ENCODE measurements at regions not wholly inside any gene's neighbourhood (a gene's known extent, or its start where the extent isn't known, plus 50 kb on each side); places are given as distances from the start of the nearest gene placed in this dataset.

DNA sequence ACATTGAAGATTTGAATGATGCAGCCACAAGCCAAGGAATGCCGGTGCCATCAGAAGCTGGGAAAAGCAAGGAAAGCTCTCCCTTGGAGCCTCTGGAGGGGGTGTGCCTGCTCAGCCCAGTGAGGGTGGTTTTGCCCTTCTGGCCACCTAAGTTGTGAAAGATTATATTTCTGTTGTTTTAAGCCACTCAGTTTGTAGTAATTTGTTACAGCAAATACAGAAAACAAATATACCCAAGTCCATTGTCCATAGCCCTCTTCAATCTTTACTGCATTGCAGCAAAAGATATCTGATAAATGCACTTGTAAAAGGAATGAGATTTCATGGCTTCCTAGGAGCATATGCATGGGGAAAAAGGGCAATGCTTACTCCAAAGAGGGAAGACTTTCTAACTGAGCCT is 447.9 kb downstream of the HAPSTR1 start:
- TF ChIP-seq MYC (IDR thresholded peaks at IDR 0.05; ENCODE audit: low read depth, low read length) (no peak), POLR2A (IDR thresholded peaks at IDR 0.05; ENCODE audit: extremely low read depth, insufficient read length) (no peak)
- TF ChIP-seq, protein P1, sequence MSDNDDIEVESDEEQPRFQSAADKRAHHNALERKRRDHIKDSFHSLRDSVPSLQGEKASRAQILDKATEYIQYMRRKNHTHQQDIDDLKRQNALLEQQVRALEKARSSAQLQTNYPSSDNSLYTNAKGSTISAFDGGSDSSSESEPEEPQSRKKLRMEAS (IDR thresholded peaks at IDR 0.05; ENCODE audit: low read depth, low read length): no peak
- TF ChIP-seq, protein P2, sequence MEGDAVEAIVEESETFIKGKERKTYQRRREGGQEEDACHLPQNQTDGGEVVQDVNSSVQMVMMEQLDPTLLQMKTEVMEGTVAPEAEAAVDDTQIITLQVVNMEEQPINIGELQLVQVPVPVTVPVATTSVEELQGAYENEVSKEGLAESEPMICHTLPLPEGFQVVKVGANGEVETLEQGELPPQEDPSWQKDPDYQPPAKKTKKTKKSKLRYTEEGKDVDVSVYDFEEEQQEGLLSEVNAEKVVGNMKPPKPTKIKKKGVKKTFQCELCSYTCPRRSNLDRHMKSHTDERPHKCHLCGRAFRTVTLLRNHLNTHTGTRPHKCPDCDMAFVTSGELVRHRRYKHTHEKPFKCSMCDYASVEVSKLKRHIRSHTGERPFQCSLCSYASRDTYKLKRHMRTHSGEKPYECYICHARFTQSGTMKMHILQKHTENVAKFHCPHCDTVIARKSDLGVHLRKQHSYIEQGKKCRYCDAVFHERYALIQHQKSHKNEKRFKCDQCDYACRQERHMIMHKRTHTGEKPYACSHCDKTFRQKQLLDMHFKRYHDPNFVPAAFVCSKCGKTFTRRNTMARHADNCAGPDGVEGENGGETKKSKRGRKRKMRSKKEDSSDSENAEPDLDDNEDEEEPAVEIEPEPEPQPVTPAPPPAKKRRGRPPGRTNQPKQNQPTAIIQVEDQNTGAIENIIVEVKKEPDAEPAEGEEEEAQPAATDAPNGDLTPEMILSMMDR (IDR thresholded peaks at IDR 0.05; ENCODE audit: low read depth, low read length): no peak
- no peak overlapping the region for H3K4me3 ChIP-seq (ENCODE audit: low read depth, low read length)
- DNase-seq (ENCODE audit: low read depth): no peak

DNA sequence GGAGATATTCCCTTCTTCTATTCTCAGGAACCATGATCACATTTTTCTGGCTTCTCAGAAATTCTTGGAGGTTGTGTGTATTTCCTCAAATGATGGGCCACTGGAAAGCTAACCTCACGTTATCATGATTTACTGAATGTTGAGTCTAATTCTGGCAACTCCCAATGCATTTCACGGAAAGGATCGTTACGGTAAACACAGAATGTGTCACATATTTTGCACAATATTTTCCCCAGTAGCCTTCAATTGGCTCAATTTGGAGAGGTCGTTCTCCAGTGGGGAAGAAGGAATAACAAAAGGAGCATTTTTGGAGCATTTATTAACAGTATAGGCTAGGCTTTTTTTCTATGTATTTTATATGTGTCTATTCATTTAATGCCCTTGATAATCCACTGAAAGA is 450.3 kb downstream of the HAPSTR1 start:
- TF ChIP-seq, protein P1 (IDR thresholded peaks at IDR 0.05; ENCODE audit: low read depth, low read length): no peak
- TF ChIP-seq MYC (IDR thresholded peaks at IDR 0.05; ENCODE audit: low read depth, low read length) (no peak), POLR2A (IDR thresholded peaks at IDR 0.05; ENCODE audit: extremely low read depth, insufficient read length) (no peak)
- TF ChIP-seq, protein P2 (IDR thresholded peaks at IDR 0.05; ENCODE audit: low read depth, low read length): no peak
- no peak for DNase-seq (ENCODE audit: low read depth)
- H3K4me3 ChIP-seq (ENCODE audit: low read depth, low read length): no peak overlapping the region

DNA sequence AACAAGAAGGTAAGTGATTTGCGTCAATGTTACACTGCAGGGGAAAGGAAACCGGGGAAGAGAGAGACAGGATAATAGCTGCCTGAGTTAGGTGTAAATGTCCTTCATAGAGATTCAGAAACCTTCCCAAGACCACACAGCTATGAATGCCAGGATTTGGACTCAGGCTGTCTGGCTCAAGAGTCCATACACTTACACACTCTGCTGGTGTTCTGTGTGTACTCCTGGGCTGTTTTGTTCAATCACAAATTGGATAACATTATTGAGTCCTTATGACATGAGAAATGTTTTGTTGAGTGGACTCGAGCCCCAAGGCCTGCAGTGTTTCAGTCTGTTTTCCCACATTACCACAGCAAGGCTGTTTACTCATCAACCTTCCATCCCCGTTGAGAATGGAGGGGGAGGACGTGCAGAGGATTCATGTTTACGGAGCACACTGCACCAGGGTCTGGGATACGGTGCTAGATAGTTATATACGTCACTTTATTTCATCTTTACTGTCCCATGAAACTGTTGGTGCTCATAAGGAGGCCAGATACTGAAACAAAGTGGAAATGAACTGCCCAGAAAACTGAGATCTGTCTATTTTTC is 450.8 kb downstream of the HAPSTR1 start:
- H3K4me3 ChIP-seq (ENCODE audit: low read depth, low read length): no peak overlapping the region
- DNase-seq (ENCODE audit: low read depth): no peak
- no peak for TF ChIP-seq POLR2A (IDR thresholded peaks at IDR 0.05; ENCODE audit: extremely low read depth, insufficient read length)
- TF ChIP-seq, protein P2 (IDR thresholded peaks at IDR 0.05; ENCODE audit: low read depth, low read length): no peak
- TF ChIP-seq, protein P1 (IDR thresholded peaks at IDR 0.05; ENCODE audit: low read depth, low read length): no peak
- TF ChIP-seq MYC (IDR thresholded peaks at IDR 0.05; ENCODE audit: low read depth, low read length): no peak

DNA sequence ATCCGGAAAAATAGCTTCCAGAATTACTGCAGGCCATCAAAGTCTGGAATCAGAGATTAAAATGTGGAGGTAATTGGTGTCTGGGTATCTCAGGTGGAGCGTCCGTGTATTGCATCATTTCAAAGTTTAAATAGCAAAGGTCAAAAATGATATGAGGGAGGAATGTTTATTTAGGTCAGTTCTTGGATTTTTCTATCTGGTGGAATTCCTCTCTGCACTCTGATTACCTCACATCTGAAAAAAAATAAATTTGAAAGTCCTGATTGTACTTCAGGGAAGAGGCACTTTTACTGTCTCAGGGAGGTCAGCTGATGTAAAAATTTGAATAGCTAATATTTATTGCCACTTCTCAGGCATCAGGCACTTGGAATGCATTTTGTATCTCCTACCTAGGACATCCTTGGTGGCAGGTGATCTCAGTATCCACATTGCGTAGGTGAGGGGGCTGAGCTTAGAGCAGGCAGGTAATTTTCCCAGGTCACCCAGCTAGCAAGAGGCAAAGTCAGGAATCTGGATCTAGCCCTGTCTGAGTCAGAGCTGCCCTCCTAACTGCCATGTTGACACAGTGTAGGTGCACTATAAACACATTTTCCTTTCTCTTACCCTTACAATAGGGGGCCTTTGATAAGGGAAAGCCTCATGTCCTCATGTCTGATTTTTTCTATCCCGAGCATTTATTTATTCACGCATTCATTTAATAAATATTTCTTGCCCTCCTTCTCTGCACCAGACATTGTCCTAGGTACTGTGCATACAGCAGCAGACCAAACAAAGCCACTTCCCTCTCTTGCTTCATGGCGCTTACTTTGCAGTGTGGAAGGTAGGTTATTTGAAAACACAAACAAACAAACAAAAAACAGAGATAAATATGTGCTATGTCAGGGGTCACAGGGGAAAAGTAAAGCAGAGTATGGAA is 454.3 kb downstream of the HAPSTR1 start:
- TF ChIP-seq POLR2A (IDR thresholded peaks at IDR 0.05; ENCODE audit: extremely low read depth, insufficient read length): no peak
- TF ChIP-seq, protein P2 (IDR thresholded peaks at IDR 0.05; ENCODE audit: low read depth, low read length): no peak
- no peak for TF ChIP-seq MYC (IDR thresholded peaks at IDR 0.05; ENCODE audit: low read depth, low read length)
- TF ChIP-seq, protein P1 (IDR thresholded peaks at IDR 0.05; ENCODE audit: low read depth, low read length): no peak
- no peak overlapping the region for H3K4me3 ChIP-seq (ENCODE audit: low read depth, low read length)
- DNase-seq (ENCODE audit: low read depth): no peak

DNA sequence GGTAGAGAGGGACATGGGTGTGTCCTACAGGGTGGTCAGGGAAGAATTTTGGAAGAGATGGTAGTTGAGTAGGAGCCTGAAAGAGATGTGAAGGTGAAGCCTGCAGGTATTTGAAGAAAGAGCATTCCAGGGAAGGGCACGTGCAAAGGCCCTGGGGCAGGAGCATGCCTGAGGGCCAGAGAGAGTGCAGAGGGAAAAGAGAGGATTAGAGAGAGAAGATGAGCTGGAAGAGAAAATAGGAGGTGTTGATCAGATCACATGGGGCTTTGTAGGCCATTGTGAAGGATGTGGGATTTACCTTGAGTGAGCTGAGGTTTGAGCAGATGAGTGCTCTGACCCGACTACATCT is 455.0 kb downstream of the HAPSTR1 start:
- TF ChIP-seq POLR2A (IDR thresholded peaks at IDR 0.05; ENCODE audit: extremely low read depth, insufficient read length) (no peak), MYC (IDR thresholded peaks at IDR 0.05; ENCODE audit: low read depth, low read length) (no peak)
- TF ChIP-seq, protein P1 (IDR thresholded peaks at IDR 0.05; ENCODE audit: low read depth, low read length): no peak
- TF ChIP-seq, protein P2 (IDR thresholded peaks at IDR 0.05; ENCODE audit: low read depth, low read length): no peak
- no peak for DNase-seq (ENCODE audit: low read depth)
- H3K4me3 ChIP-seq (ENCODE audit: low read depth, low read length): no peak overlapping the region

All from NB4 (cell line).